Endothelial cell (in vitro differentiated cells): ENCODE measurements at regions not wholly inside any gene's neighbourhood (a gene's known extent, or its start where the extent isn't known, plus 50 kb on each side); places are given as distances from the start of the nearest gene placed in this dataset.

Experiments
- DNase-seq: peaks from one replicate; pipeline ENCODE4 v3.0.0; 2021; ENCODE audit warnings: low spot score
- H3K27ac Mint-ChIP-seq: one replicate; pipeline ENCODE4 v1.8.0; 2021; ENCODE audit warnings: mixed read lengths, inconsistent platforms; ENCODE audit not compliant: unreplicated experiment
- H3K27me3 Mint-ChIP-seq: one replicate; pipeline ENCODE4 v1.8.0; 2021; ENCODE audit warnings: mild to moderate bottlenecking, moderate library complexity, mixed read lengths, inconsistent platforms; ENCODE audit not compliant: unreplicated experiment
- H3K36me3 Mint-ChIP-seq: one replicate; pipeline ENCODE4 v1.8.0; 2021; ENCODE audit warnings: mild to moderate bottlenecking, low read depth, mixed read lengths, inconsistent platforms; ENCODE audit not compliant: unreplicated experiment
- H3K4me1 Mint-ChIP-seq: one replicate; pipeline ENCODE4 v1.8.0; 2021; ENCODE audit warnings: mild to moderate bottlenecking, mixed read lengths, inconsistent platforms; ENCODE audit not compliant: unreplicated experiment
- H3K4me3 Mint-ChIP-seq: one replicate; pipeline ENCODE4 v1.8.0; 2021; ENCODE audit warnings: mild to moderate bottlenecking, mixed read lengths, inconsistent platforms; ENCODE audit not compliant: unreplicated experiment
- H3K9me3 Mint-ChIP-seq: one replicate; pipeline ENCODE4 v1.8.0; 2021; ENCODE audit warnings: mixed read lengths, inconsistent platforms; ENCODE audit not compliant: unreplicated experiment
- CTCF ChIP-seq: fragments of 200-600 bp; sonication (generic); IDR thresholded peaks from one replicate; pipeline ENCODE4 v1.5.0; 2021; ENCODE audit warnings: antibody characterized with exemption; ENCODE audit not compliant: unreplicated experiment

GRCh38 chr1:164308101-164308500 is 250.9 kb upstream of the PBX1 start:
- H3K27ac Mint-ChIP-seq = no peak overlapping the region
- no peaks in the 10 kb centered on the region for H3K27me3 Mint-ChIP-seq
- H3K4me3 Mint-ChIP-seq = no peak overlapping the region
- no peaks in the 10 kb centered on the region for H3K9me3 Mint-ChIP-seq
- H3K36me3 Mint-ChIP-seq = no peaks in the 10 kb centered on the region
- no peaks in the 10 kb centered on the region for H3K4me1 Mint-ChIP-seq
- DNase-seq = no peak
- TF ChIP-seq CTCF = no peak

- Mint-ChIP-seq H3K27me3 (no peaks in the 10 kb centered on the region), H3K4me1 (no peaks in the 10 kb centered on the region), H3K36me3 (no peaks in the 10 kb centered on the region), H3K4me3 (no peak overlapping the region), H3K9me3 (no peaks in the 10 kb centered on the region), H3K27ac (no peak overlapping the region)
- no peak for DNase-seq
- no peak for TF ChIP-seq CTCF
Measured at GRCh38 chr1:164310166-164310565, 248.8 kb upstream of the PBX1 start.

GRCh38 chr1:164311377-164311776 is 247.6 kb upstream of the PBX1 start:
- DNase-seq = no peak
- no peak for TF ChIP-seq CTCF
- no peaks in the 10 kb centered on the region for H3K4me1 Mint-ChIP-seq
- H3K27ac Mint-ChIP-seq = no peak overlapping the region
- no peaks in the 10 kb centered on the region for H3K27me3 Mint-ChIP-seq
- H3K4me3 Mint-ChIP-seq = no peak overlapping the region
- H3K36me3 Mint-ChIP-seq = no peaks in the 10 kb centered on the region
- H3K9me3 Mint-ChIP-seq = no peaks in the 10 kb centered on the region

- Mint-ChIP-seq H3K27ac (no peak overlapping the region), H3K4me1 (no peaks in the 10 kb centered on the region), H3K36me3 (no peaks in the 10 kb centered on the region), H3K9me3 (no peaks in the 10 kb centered on the region), H3K4me3 (peak overlapping the region; percentile 79), H3K27me3 (no peaks in the 10 kb centered on the region)
- DNase-seq = peak; percentile 48
- TF ChIP-seq CTCF = no peak
Measured at GRCh38 chr1:164320790-164321731, 237.9 kb upstream of the PBX1 start.

GRCh38 chr1:164325786-164326185 is 233.2 kb upstream of the PBX1 start:
- Mint-ChIP-seq H3K9me3 (no peaks in the 10 kb centered on the region), H3K36me3 (no peaks in the 10 kb centered on the region), H3K27ac (no peak overlapping the region), H3K27me3 (no peaks in the 10 kb centered on the region), H3K4me1 (no peaks in the 10 kb centered on the region), H3K4me3 (no peak overlapping the region)
- no peak for TF ChIP-seq CTCF
- DNase-seq = no peak
